ENCODE measurements at regions not wholly inside any gene's neighbourhood (a gene's known extent, or its start where the extent isn't known, plus 50 kb on each side); places are given as distances from the start of the nearest gene placed in this dataset.

- no peak for DNase-seq
Observed at GRCh38 chr2:18465979-18466378, 94.5 kb downstream of the RDH14 start.

- no peak for DNase-seq
Observed at GRCh38 chr2:18464913-18465312, 95.5 kb downstream of the RDH14 start.

GRCh38 chr2:18456026-18456425 lies 104.4 kb downstream of the RDH14 start:
- no peak for DNase-seq

GRCh38 chr2:18455236-18455862 lies 105.1 kb downstream of the RDH14 start:
- DNase-seq: no peak

- DNase-seq: no peak
Observed at GRCh38 chr2:18454692-18455235, 105.7 kb downstream of the RDH14 start.

GRCh38 chr2:18446715-18447114 lies 113.7 kb downstream of the RDH14 start:
- no peak for DNase-seq

- no peak for DNase-seq
Observed at GRCh38 chr2:18445433-18446320, 114.8 kb downstream of the RDH14 start.

- no peak for DNase-seq
Observed at GRCh38 chr2:18444806-18445205, 115.6 kb downstream of the RDH14 start.

- no peak for DNase-seq
Observed at GRCh38 chr2:18441583-18441982, 118.9 kb downstream of the RDH14 start.

- DNase-seq: no peak
Observed at GRCh38 chr2:18440777-18441176, 119.7 kb downstream of the RDH14 start.

- DNase-seq: no peak
Observed at GRCh38 chr2:18440141-18440661, 120.3 kb downstream of the RDH14 start.

- DNase-seq: no peak
Observed at GRCh38 chr2:18439716-18440115, 120.7 kb downstream of the RDH14 start.

- no peak for DNase-seq
Observed at GRCh38 chr2:18437909-18438308, 122.5 kb downstream of the RDH14 start.

- DNase-seq: no peak
Observed at GRCh38 chr2:18436503-18437005, 123.9 kb downstream of the RDH14 start.

GRCh38 chr2:18435426-18436037 lies 124.9 kb downstream of the RDH14 start:
- no peak for DNase-seq

GRCh38 chr2:18433872-18434271 lies 126.6 kb downstream of the RDH14 start:
- no peak for DNase-seq

GRCh38 chr2:18432999-18433398 lies 127.5 kb downstream of the RDH14 start:
- DNase-seq: no peak

- DNase-seq: no peak
Observed at GRCh38 chr2:18430996-18431748, 129.3 kb downstream of the RDH14 start.

GRCh38 chr2:18428516-18428915 lies 131.9 kb downstream of the RDH14 start:
- no peak for DNase-seq

GRCh38 chr2:18427762-18428161 lies 132.7 kb downstream of the RDH14 start:
- DNase-seq: no peak

- no peak for DNase-seq
Observed at GRCh38 chr2:18426174-18426573, 134.3 kb downstream of the RDH14 start.

GRCh38 chr2:18425210-18425703 lies 135.2 kb downstream of the RDH14 start:
- no peak for DNase-seq

Data from stimulated activated CD4-positive, alpha-beta T cell treated with anti-CD3 and anti-CD28 coated beads, Interleukin-1b, Interleukin-23, amount 100 ng/mL, for 48 hours (primary cell).